Caco-2 (cell line): ENCODE measurements at regions not wholly inside any gene's neighbourhood (a gene's known extent, or its start where the extent isn't known, plus 50 kb on each side); places are given as distances from the start of the nearest gene placed in this dataset.

Source experiments
- BruUV-seq: library from RNA; stranded (reverse); fragments of 400-500 nt; replicated peaks from 2 replicates; lab custom pipeline; 2021; lab: Mats Ljungman, UMichigan
- CTCF ChIA-PET: fragments of 300-600 bp; sonication (Branson Sonifier 250); formaldehyde crosslinking; loops from one replicate; lab custom pipeline; 2022; ENCODE audit warnings: antibody characterized with exemption; lab: Charles Lee
- POLR2A ChIA-PET: fragments of 300-600 bp; sonication (Branson Sonifier 250); formaldehyde crosslinking; loops from one replicate; lab custom pipeline; 2022; ENCODE audit warnings: antibody characterized with exemption; lab: Charles Lee
- DNase-seq, 2 experiments: peaks; one replicate each; pipeline versions ENCODE4 v3.0.0 to v3.0.0-alpha.2; 2020 to 2022
- H3K27me3 ChIP-seq: replicated peaks from 2 replicates; pipeline ENCODE4 v1.6.0; 2011; ENCODE audit warnings: low read length; ENCODE audit not compliant: control insufficient read depth, insufficient read depth
- H3K36me3 ChIP-seq: 2 replicates; pipeline ENCODE4 v1.5.1; 2011; ENCODE audit warnings: low read length; ENCODE audit not compliant: control insufficient read depth, insufficient read depth
- H3K4me1 ChIP-seq: fragments of 250-450 bp; sonication (Bioruptor Pico); 2 replicates; pipeline ENCODE4 v1.5.1; 2020; ENCODE audit warnings: mild to moderate bottlenecking
- H3K4me3 ChIP-seq: 2 replicates; pipeline ENCODE4 v1.5.1; 2011; ENCODE audit warnings: low read depth, mild to moderate bottlenecking, control low read depth, low read length
- H3K9me3 ChIP-seq: fragments of 250-450 bp; sonication (Bioruptor Pico); 2 replicates; pipeline ENCODE4 v1.5.1; 2020; ENCODE audit warnings: mild to moderate bottlenecking, moderate library complexity
- H3K27ac Mint-ChIP-seq: one replicate; pipeline ENCODE4 v1.8.0; 2022; ENCODE audit warnings: mixed read lengths; ENCODE audit not compliant: unreplicated experiment
- H3K27me3 Mint-ChIP-seq: one replicate; pipeline ENCODE4 v1.8.0; 2022; ENCODE audit warnings: mixed read lengths; ENCODE audit not compliant: insufficient read depth, unreplicated experiment
- H3K36me3 Mint-ChIP-seq: one replicate; pipeline ENCODE4 v1.8.0; 2022; ENCODE audit warnings: mild to moderate bottlenecking, mixed read lengths; ENCODE audit not compliant: insufficient read depth, unreplicated experiment
- H3K4me1 Mint-ChIP-seq: one replicate; pipeline ENCODE4 v1.8.0; 2022; ENCODE audit warnings: low read depth, mixed read lengths; ENCODE audit not compliant: unreplicated experiment
- H3K4me3 Mint-ChIP-seq: one replicate; pipeline ENCODE4 v1.8.0; 2022; ENCODE audit warnings: mild to moderate bottlenecking, moderate library complexity, mixed read lengths; ENCODE audit not compliant: unreplicated experiment
- H3K9me3 Mint-ChIP-seq: one replicate; pipeline ENCODE4 v1.8.0; 2022; ENCODE audit warnings: mixed read lengths; ENCODE audit not compliant: unreplicated experiment
- CTCF ChIP-seq, 2 experiments: fragments of 200-600 bp in 1 of 2; IDR thresholded peaks; 1 replicate in 1 of 2; 2 replicates in 1 of 2; pipeline versions ENCODE4 v1.5.1 to v1.8.0; 2011 to 2022; ENCODE audit warnings: antibody characterized with exemption in 1 of 2, control low read depth in 1 of 2, inconsistent platforms in 1 of 2, low read depth in 1 of 2, low read length in 1 of 2, mild to moderate bottlenecking in 1 of 2, moderate library complexity in 1 of 2; ENCODE audit not compliant: insufficient read depth in 1 of 2, severe bottlenecking in 1 of 2, unreplicated experiment in 1 of 2
- intact Hi-C: fragments of 100-400 bp; cut with micrococcal nuclease; formaldehyde crosslinking; loops from one replicate; pipeline ENCODE4 v1.10.0; 2022; ENCODE audit not compliant: unreplicated experiment

GRCh38 chrX:96474741-96475125, 209.9 kb upstream of the DIAPH2 start:
- intact Hi-C loops = no loop called here

DNA sequence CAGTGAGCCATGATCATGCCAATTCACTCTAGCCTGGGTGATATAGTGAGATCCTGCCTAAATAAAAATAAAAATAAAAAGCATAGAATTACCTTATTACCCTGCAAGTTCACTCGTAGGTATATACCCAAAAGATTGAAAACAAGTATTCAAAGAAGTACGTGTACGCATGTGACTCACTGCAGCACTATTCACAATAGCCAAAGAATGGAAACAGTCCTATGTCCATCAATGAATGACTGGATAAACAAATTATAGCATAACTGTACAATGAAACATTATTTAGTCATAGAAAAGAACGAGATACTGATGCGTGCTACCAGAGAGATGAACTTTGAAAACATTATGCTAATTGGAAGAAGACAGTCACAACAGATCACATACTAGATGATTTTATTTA, 204.6 kb upstream of the DIAPH2 start:
- no peak for DNase-seq
- intact Hi-C loops = no loop called here
- CTCF ChIA-PET = no interaction called here

More at GRCh38 chrX:96474741-96475125, 209.9 kb upstream of the DIAPH2 start:
- no peaks in the 10 kb centered on the region for H3K9me3 ChIP-seq
- Mint-ChIP-seq H3K27me3 (no peaks in the 10 kb centered on the region), H3K36me3 (no peaks in the 10 kb centered on the region), H3K27ac (no peak overlapping the region), H3K4me1 (no peaks in the 10 kb centered on the region), H3K4me3 (no peak overlapping the region), H3K9me3 (no peaks in the 10 kb centered on the region)
- ChIA-PET CTCF (no interaction called here), POLR2A (no interaction called here)
- TF ChIP-seq CTCF (IDR thresholded peaks at IDR 0.05; ENCODE audit: insufficient read depth in 1 of 2, low read depth in 1 of 2, low read length in 1 of 2, severe bottlenecking in 1 of 2, unreplicated experiment in 1 of 2) = no peak
- no peaks in the 10 kb centered on the region for H3K27me3 ChIP-seq
- no peak for DNase-seq
- BruUV-seq = no TSS peak
- no peaks in the 10 kb centered on the region for H3K4me1 ChIP-seq
- no peaks in the 10 kb centered on the region for H3K36me3 ChIP-seq
- no peak overlapping the region for H3K4me3 ChIP-seq

GRCh38 chrX:96481831-96482230, 202.8 kb upstream of the DIAPH2 start:
- H3K27me3 ChIP-seq = no peaks in the 10 kb centered on the region
- TF ChIP-seq CTCF (IDR thresholded peaks at IDR 0.05; ENCODE audit: insufficient read depth in 1 of 2, low read depth in 1 of 2, low read length in 1 of 2, severe bottlenecking in 1 of 2, unreplicated experiment in 1 of 2) = no peak
- no peak overlapping the region for H3K27ac Mint-ChIP-seq

More for the DNA sequence above, 204.6 kb upstream of the DIAPH2 start:
- Histone ChIP-seq H3K4me3 (no peak overlapping the region), H3K4me1 (no peaks in the 10 kb centered on the region), H3K36me3 (no peaks in the 10 kb centered on the region), H3K9me3 (no peaks in the 10 kb centered on the region), H3K27me3 (no peaks in the 10 kb centered on the region)
- H3K4me3 Mint-ChIP-seq = no peak overlapping the region
- no peak for TF ChIP-seq CTCF (IDR thresholded peaks at IDR 0.05; ENCODE audit: insufficient read depth in 1 of 2, low read depth in 1 of 2, low read length in 1 of 2, severe bottlenecking in 1 of 2, unreplicated experiment in 1 of 2)
- no peak overlapping the region for H3K27ac Mint-ChIP-seq
- no peaks in the 10 kb centered on the region for H3K36me3 Mint-ChIP-seq
- no peaks in the 10 kb centered on the region for H3K27me3 Mint-ChIP-seq
- H3K9me3 Mint-ChIP-seq = no peaks in the 10 kb centered on the region
- POLR2A ChIA-PET = no interaction called here
- H3K4me1 Mint-ChIP-seq = no peaks in the 10 kb centered on the region
- no TSS peak for BruUV-seq

More at GRCh38 chrX:96481831-96482230, 202.8 kb upstream of the DIAPH2 start:
- DNase-seq = no peak
- Histone ChIP-seq H3K4me1 (no peaks in the 10 kb centered on the region), H3K4me3 (no peak overlapping the region), H3K36me3 (no peaks in the 10 kb centered on the region), H3K9me3 (no peaks in the 10 kb centered on the region)
- H3K4me3 Mint-ChIP-seq = no peak overlapping the region
- H3K9me3 Mint-ChIP-seq = no peaks in the 10 kb centered on the region
- no peaks in the 10 kb centered on the region for H3K27me3 Mint-ChIP-seq
- BruUV-seq = no TSS peak
- H3K4me1 Mint-ChIP-seq = no peaks in the 10 kb centered on the region
- POLR2A ChIA-PET = no interaction called here
- intact Hi-C loops = no loop called here
- CTCF ChIA-PET = no interaction called here
- H3K36me3 Mint-ChIP-seq = no peaks in the 10 kb centered on the region
